ENCODE measurements at regions not wholly inside any gene's neighbourhood (a gene's known extent, or its start where the extent isn't known, plus 50 kb on each side); places are given as distances from the start of the nearest gene placed in this dataset.

- Mint-ChIP-seq H3K36me3 (ENCODE audit: low read depth) (no peaks in the 10 kb centered on the region), H3K9me3 (peaks cover 2% of the 10 kb centered on the region), H3K27me3 (no peaks in the 10 kb centered on the region), H3K4me3 (no peak overlapping the region), H3K27ac (no peak overlapping the region), H3K4me1 (ENCODE audit: low read depth) (no peaks in the 10 kb centered on the region)
- no peaks in the 10 kb centered on the region for H3K27me3 ChIP-seq (ENCODE audit: control insufficient read depth in 1 of 2, insufficient read depth in 2 of 2, low read length in 2 of 2)
- ChIA-PET POLR2A (no interaction called here), CTCF (interaction anchor here (1.1 kb wide), 1 partner anchor 9 kb away, joined by 3 read pairs; no protein-coding TSS in a partner anchor)
- no peak overlapping the region for H3K27ac ChIP-seq (ENCODE audit: low read depth in 1 of 2, low read length in 2 of 2)
- H3K9me3 ChIP-seq (ENCODE audit: control insufficient read depth in 1 of 2, insufficient read depth in 1 of 2, low read length in 2 of 2) = peaks cover 0 to 3% of the 10 kb centered on the region in 2 experiments
- ATAC-seq (ENCODE audit: poor library complexity) (no peak), DNase-seq (no peak)
- intact Hi-C loops (cut with DNase I, micrococcal nuclease) = no loop called here
- H3K4me1 ChIP-seq (ENCODE audit: insufficient read depth, low read length) = no peaks in the 10 kb centered on the region
- no peak for TF ChIP-seq CTCF (IDR thresholded peaks at IDR 0.05)
- no peaks in the 10 kb centered on the region for H3K36me3 ChIP-seq (ENCODE audit: insufficient read depth, low read length)
- no peak overlapping the region for H3K4me3 ChIP-seq (ENCODE audit: low read length)
Measured at GRCh38 chr3:161657786-161658185, 161.2 kb downstream of the OTOL1 start.

- CTCF ChIA-PET = no interaction called here
- POLR2A ChIA-PET = no interaction called here
- H3K9me3 ChIP-seq (ENCODE audit: control insufficient read depth in 1 of 2, insufficient read depth in 1 of 2, low read length in 2 of 2) = peaks cover 0 to 16% of the 10 kb centered on the region in 2 experiments
- no peaks in the 10 kb centered on the region for H3K27me3 ChIP-seq (ENCODE audit: control insufficient read depth in 1 of 2, insufficient read depth in 2 of 2, low read length in 2 of 2)
- Mint-ChIP-seq H3K4me1 (ENCODE audit: low read depth) (no peaks in the 10 kb centered on the region), H3K27me3 (no peaks in the 10 kb centered on the region), H3K36me3 (ENCODE audit: low read depth) (no peaks in the 10 kb centered on the region), H3K9me3 (no peaks in the 10 kb centered on the region), H3K27ac (no peak overlapping the region), H3K4me3 (no peak overlapping the region)
- ATAC-seq (ENCODE audit: poor library complexity) (no peak), DNase-seq (no peak)
- H3K36me3 ChIP-seq (ENCODE audit: insufficient read depth, low read length) = no peaks in the 10 kb centered on the region
- no peak overlapping the region for H3K27ac ChIP-seq (ENCODE audit: low read depth in 1 of 2, low read length in 2 of 2)
- H3K4me3 ChIP-seq (ENCODE audit: low read length) = no peak overlapping the region
- no peak for TF ChIP-seq CTCF (IDR thresholded peaks at IDR 0.05)
- H3K4me1 ChIP-seq (ENCODE audit: insufficient read depth, low read length) = no peaks in the 10 kb centered on the region
- intact Hi-C loops (cut with DNase I, micrococcal nuclease) = no loop called here
Measured at GRCh38 chr3:161671141-161671540, 174.5 kb downstream of the OTOL1 start.

- no peaks in the 10 kb centered on the region for H3K4me1 Mint-ChIP-seq (ENCODE audit: low read depth)
- ATAC-seq (ENCODE audit: poor library complexity) = no peak
- no peaks in the 10 kb centered on the region for H3K27me3 ChIP-seq (ENCODE audit: control insufficient read depth in 1 of 2, insufficient read depth in 2 of 2, low read length in 2 of 2)
- intact Hi-C loops (cut with DNase I, micrococcal nuclease) = no loop called here
- no peak overlapping the region for H3K27ac Mint-ChIP-seq
- H3K9me3 ChIP-seq (ENCODE audit: control insufficient read depth in 1 of 2, insufficient read depth in 1 of 2, low read length in 2 of 2) = peaks cover 0 to 16% of the 10 kb centered on the region in 2 experiments
- DNase-seq = no peak
- no peak for TF ChIP-seq CTCF (IDR thresholded peaks at IDR 0.05)
- no peaks in the 10 kb centered on the region for H3K27me3 Mint-ChIP-seq
- no peaks in the 10 kb centered on the region for H3K4me1 ChIP-seq (ENCODE audit: insufficient read depth, low read length)
- no peak overlapping the region for H3K27ac ChIP-seq (ENCODE audit: low read depth in 1 of 2, low read length in 2 of 2)
- CTCF ChIA-PET = no interaction called here
- H3K36me3 Mint-ChIP-seq (ENCODE audit: low read depth) = no peaks in the 10 kb centered on the region
- H3K4me3 ChIP-seq (ENCODE audit: low read length) = no peak overlapping the region
- H3K4me3 Mint-ChIP-seq = no peak overlapping the region
- POLR2A ChIA-PET = no interaction called here
- H3K9me3 Mint-ChIP-seq = no peaks in the 10 kb centered on the region
- H3K36me3 ChIP-seq (ENCODE audit: insufficient read depth, low read length) = no peaks in the 10 kb centered on the region
Measured at GRCh38 chr3:161672478-161672877, 175.9 kb downstream of the OTOL1 start.

All from CD4-positive, alpha-beta T cell (primary cell).